22Rv1 (cell line): ENCODE measurements at regions not wholly inside any gene's neighbourhood (a gene's known extent, or its start where the extent isn't known, plus 50 kb on each side); places are given as distances from the start of the nearest gene placed in this dataset.

Experiments used
- H3K27ac ChIP-seq: fragments of 450-650 bp; 2 replicates; pipeline ENCODE4 v1.5.1; 2017
- ZFX ChIP-seq: fragments of 450-650 bp; IDR thresholded peaks from 2 replicates; pipeline ENCODE4 v1.6.1; 2017; ENCODE audit warnings: antibody characterized with exemption, borderline replicate concordance
- TF ChIP-seq, protein P1 (sequence below): fragments of 450-650 bp; IDR thresholded peaks from 2 replicates; pipeline ENCODE4 v1.5.1; 2017; ENCODE audit warnings: mild to moderate bottlenecking

DNA sequence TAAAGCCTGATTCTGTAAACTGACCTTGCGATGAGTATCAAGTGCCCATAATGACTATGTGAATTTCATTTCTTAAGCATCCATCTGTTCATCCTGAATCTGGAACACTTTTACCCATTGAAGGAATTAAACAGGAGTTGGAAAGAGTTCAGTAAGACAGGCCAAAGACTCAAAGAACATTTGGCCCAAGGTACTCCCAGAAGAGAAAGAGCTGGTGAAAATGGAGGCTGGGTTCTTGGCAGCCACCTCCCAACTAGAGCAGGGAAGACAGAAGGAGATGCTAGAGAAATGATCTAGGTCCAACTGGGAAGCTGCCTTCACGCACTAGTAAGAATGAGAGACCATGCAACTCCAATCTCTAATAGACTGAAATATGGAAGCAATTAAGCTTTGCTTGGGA, 57.1 kb upstream of the ADRA1D start:
- H3K27ac ChIP-seq: no peak overlapping the region
- TF ChIP-seq, protein P1, sequence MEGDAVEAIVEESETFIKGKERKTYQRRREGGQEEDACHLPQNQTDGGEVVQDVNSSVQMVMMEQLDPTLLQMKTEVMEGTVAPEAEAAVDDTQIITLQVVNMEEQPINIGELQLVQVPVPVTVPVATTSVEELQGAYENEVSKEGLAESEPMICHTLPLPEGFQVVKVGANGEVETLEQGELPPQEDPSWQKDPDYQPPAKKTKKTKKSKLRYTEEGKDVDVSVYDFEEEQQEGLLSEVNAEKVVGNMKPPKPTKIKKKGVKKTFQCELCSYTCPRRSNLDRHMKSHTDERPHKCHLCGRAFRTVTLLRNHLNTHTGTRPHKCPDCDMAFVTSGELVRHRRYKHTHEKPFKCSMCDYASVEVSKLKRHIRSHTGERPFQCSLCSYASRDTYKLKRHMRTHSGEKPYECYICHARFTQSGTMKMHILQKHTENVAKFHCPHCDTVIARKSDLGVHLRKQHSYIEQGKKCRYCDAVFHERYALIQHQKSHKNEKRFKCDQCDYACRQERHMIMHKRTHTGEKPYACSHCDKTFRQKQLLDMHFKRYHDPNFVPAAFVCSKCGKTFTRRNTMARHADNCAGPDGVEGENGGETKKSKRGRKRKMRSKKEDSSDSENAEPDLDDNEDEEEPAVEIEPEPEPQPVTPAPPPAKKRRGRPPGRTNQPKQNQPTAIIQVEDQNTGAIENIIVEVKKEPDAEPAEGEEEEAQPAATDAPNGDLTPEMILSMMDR: no peak
- no peak for TF ChIP-seq ZFX

DNA sequence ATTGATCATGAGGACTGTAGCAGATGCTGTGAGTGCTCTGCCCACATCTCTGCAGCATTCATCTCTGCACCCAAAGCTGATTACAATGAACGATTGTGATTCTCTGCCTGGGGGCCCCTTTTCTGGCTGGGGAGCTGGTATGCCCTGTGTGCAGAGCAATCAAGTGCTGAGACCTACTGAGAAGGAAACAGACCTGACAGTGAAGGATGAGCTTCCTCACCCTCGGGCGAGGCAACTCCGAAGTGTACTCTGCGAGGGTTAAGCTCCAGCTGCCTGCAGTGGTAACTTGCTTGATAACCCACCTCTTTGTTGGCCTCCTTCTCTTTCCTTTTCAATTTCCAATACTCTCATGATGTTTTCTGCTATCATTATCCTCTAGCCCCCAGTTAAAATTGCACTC, 56.0 kb upstream of the ADRA1D start:
- H3K27ac ChIP-seq: no peak overlapping the region
- TF ChIP-seq ZFX: no peak
- TF ChIP-seq, protein P1: no peak

DNA sequence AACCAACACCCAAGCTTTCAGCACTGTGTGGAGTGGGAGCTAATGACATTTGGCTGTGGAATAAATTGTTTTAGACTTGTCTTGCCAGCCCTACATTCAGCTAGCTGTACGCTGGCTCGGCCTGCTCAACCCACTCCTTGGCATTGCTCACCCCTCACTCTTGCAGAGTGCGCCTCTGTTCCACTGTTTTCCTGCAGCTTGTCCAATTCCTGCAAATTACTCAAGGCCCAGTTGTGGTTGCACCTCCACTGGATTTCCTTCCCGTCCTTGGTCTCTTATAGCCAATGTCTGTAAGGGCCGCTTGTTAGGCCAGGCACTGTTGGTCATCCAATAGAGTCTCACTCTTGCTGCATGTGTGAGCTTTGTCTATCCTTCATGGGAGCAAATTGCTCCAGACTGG, 55.5 kb upstream of the ADRA1D start:
- TF ChIP-seq ZFX: no peak
- TF ChIP-seq, protein P1: no peak
- H3K27ac ChIP-seq: no peak overlapping the region

DNA sequence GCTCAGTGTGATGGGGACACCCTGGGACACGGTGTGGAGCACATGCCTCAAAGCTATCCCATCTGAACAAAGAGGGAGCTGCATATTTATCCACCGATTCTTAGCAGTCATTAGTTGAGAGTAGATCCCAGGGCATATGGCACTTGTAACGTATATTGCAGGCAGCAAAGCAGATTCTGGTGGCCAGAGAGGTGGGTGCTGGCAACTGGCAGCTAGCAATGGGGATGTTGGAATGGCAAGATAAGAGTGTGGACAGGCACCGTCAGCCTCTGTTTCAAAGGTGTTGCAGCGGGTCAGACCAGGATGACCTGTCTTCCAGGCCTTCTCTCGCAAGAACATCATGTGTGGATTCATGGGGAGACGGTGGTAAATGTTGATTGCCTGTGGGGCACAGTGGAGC, 54.0 kb upstream of the ADRA1D start:
- no peak for TF ChIP-seq ZFX
- TF ChIP-seq, protein P1: no peak
- H3K27ac ChIP-seq: no peak overlapping the region

DNA sequence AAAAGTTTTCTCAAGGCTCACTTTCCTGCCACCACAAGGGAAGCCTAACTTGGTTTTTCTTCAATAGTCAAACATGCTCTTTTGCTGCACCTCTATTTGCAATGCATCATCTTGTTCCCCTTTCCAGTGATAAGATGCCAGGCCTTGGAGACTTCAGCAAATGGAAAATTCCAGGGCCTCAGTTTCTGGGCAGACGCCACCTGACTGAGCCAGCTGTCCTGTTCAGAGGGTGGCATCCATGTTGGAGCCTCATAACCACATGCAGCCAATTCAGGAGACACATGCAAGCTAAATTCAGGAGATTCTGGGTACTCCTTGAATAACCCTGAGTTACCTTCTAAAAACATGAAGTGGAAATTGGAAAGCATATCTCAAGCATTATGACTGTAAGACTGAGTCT, 51.8 kb upstream of the ADRA1D start:
- TF ChIP-seq, protein P1: no peak
- TF ChIP-seq ZFX: no peak
- H3K27ac ChIP-seq: no peak overlapping the region

GRCh38 chr20:4300401-4300800, 51.3 kb upstream of the ADRA1D start:
- TF ChIP-seq, protein P1: no peak
- TF ChIP-seq ZFX: no peak
- no peak overlapping the region for H3K27ac ChIP-seq

DNA sequence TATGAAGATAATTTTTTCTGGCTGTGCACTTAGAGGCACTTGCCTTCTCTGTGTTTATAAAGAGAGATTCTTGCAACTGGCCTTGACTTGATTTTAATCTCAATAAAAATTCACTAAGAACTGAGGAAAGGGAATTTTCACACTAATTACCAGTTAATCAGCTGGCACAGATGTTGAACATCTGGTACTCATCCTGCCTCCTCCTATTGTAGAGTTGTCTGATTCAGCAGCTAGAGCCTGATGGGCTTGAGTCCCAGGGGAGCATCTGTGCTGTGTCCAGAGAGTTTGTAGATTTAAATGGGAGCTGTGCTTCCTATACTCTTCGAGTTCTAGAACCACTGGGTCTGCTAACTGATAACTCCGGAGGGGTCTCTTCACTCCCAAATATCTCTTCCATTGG, 50.7 kb upstream of the ADRA1D start:
- no peak for TF ChIP-seq ZFX
- TF ChIP-seq, protein P1: no peak
- H3K27ac ChIP-seq: no peak overlapping the region
